IMR-90 (cell line): ENCODE measurements at regions not wholly inside any gene's neighbourhood (a gene's known extent, or its start where the extent isn't known, plus 50 kb on each side); places are given as distances from the start of the nearest gene placed in this dataset.

Source experiments
- ATAC-seq: fragments of 200-7000 bp; cut with Tn5 transposase; 2 replicates; pipeline ENCODE4 v1.9.1; 2020; ENCODE audit warnings: low read depth, mild to moderate bottlenecking, moderate library complexity
- BruUV-seq: library from RNA; stranded (reverse); fragments of 400-500 nt; replicated peaks from 2 replicates; lab custom pipeline; 2021; lab: Mats Ljungman, UMichigan
- CTCF ChIA-PET: fragments of 300-600 bp; formaldehyde crosslinking; extraction: SDS; loops from one replicate; lab custom pipeline; 2021; ENCODE audit warnings: antibody characterized with exemption; lab: Yijun Ruan, JAX
- POLR2A ChIA-PET: fragments of 300-600 bp; sonication (Branson Sonifier 250); formaldehyde crosslinking; loops from one replicate; lab custom pipeline; 2022; ENCODE audit warnings: antibody characterized with exemption; ENCODE audit not compliant: unreplicated experiment; lab: Charles Lee
- DNase-seq: peaks from one replicate; pipeline ENCODE4 v3.0.0; 2013
- H2AFZ ChIP-seq: replicated peaks from 2 replicates; pipeline ENCODE3; 2013; ENCODE audit warnings: low read length, mild to moderate bottlenecking; ENCODE audit not compliant: poor library complexity
- H2AK5ac ChIP-seq: 2 replicates; pipeline ENCODE4 v1.6.1; 2013; ENCODE audit warnings: low read depth, low read length, inconsistent platforms
- H2AK9ac ChIP-seq: replicated peaks from 2 replicates; pipeline ENCODE3; 2013; ENCODE audit warnings: mild to moderate bottlenecking, low read depth, low read length, moderate library complexity; ENCODE audit not compliant: poor library complexity
- H2BK120ac ChIP-seq: 2 replicates; pipeline ENCODE4 v1.6.1; 2013; ENCODE audit warnings: low read depth, low read length, inconsistent platforms
- H2BK15ac ChIP-seq: 3 replicates; pipeline ENCODE4 v1.6.1; 2013; ENCODE audit warnings: low read depth, low read length, inconsistent platforms
- H2BK20ac ChIP-seq: 2 replicates; pipeline ENCODE4 v1.6.1; 2013; ENCODE audit warnings: low read depth, mild to moderate bottlenecking, inconsistent platforms, low read length, moderate library complexity
- H2BK5ac ChIP-seq: 2 replicates; pipeline ENCODE4 v1.6.1; 2013; ENCODE audit warnings: mild to moderate bottlenecking, low read depth, low read length, inconsistent platforms; ENCODE audit not compliant: poor library complexity, severe bottlenecking
- H3K14ac ChIP-seq: replicated peaks from 2 replicates; pipeline ENCODE4 v1.6.1; 2013; ENCODE audit warnings: low read depth, low read length, inconsistent platforms
- H3K18ac ChIP-seq: 2 replicates; pipeline ENCODE4 v1.6.1; 2013; ENCODE audit warnings: low read depth, low read length, control low read depth
- H3K23ac ChIP-seq: 2 replicates; pipeline ENCODE4 v1.6.1; 2013; ENCODE audit warnings: low read depth, low read length, inconsistent platforms
- H3K27ac ChIP-seq: 2 replicates; pipeline ENCODE4 v1.5.1; 2013; ENCODE audit warnings: mild to moderate bottlenecking, control low read depth, low read length; ENCODE audit not compliant: insufficient read depth
- H3K27me3 ChIP-seq: 2 replicates; pipeline ENCODE4 v1.6.1; 2013; ENCODE audit warnings: low read length; ENCODE audit not compliant: control insufficient read depth, insufficient read depth
- H3K36me3 ChIP-seq: 2 replicates; pipeline ENCODE4 v1.6.1; 2013; ENCODE audit warnings: low read length, mixed read lengths; ENCODE audit not compliant: control insufficient read depth, insufficient read depth
- H3K4ac ChIP-seq: 2 replicates; pipeline ENCODE4 v1.6.1; 2013; ENCODE audit warnings: low read depth, low read length, inconsistent platforms
- H3K4me1 ChIP-seq: 2 replicates; pipeline ENCODE4 v1.6.1; 2013; ENCODE audit warnings: low read length, mixed read lengths; ENCODE audit not compliant: control insufficient read depth, insufficient read depth
- H3K4me2 ChIP-seq: 2 replicates; pipeline ENCODE4 v1.6.1; 2013; ENCODE audit warnings: low read depth, mild to moderate bottlenecking, control low read depth, low read length, moderate library complexity
- H3K4me3 ChIP-seq: 2 replicates; pipeline ENCODE4 v1.5.1; 2013; ENCODE audit warnings: low read depth, mild to moderate bottlenecking, control low read depth, low read length, moderate library complexity; ENCODE audit not compliant: insufficient read depth
- H3K56ac ChIP-seq: 2 replicates; pipeline ENCODE4 v1.6.1; 2013; ENCODE audit warnings: low read length, inconsistent platforms; ENCODE audit not compliant: insufficient read depth; ENCODE audit errors: extremely low read depth
- H3K79me1 ChIP-seq, 2 experiments: 2 replicates each; pipeline ENCODE4 v1.6.1; 2013; ENCODE audit warnings: low read length in 2 of 2, inconsistent platforms in 1 of 2, low read depth in 1 of 2
- H3K9ac ChIP-seq: 2 replicates; pipeline ENCODE4 v1.6.1; 2013; ENCODE audit warnings: low read depth, low read length, control low read depth
- H3K9me1 ChIP-seq: 2 replicates; pipeline ENCODE4 v1.6.1; 2013; ENCODE audit warnings: low read length, inconsistent platforms; ENCODE audit not compliant: insufficient read depth
- H3K9me3 ChIP-seq: 2 replicates; pipeline ENCODE4 v1.6.1; 2013; ENCODE audit warnings: low read length; ENCODE audit not compliant: control insufficient read depth, insufficient read depth
- H4K20me1 ChIP-seq: 2 replicates; pipeline ENCODE4 v1.6.1; 2013; ENCODE audit warnings: low read length, inconsistent platforms; ENCODE audit not compliant: insufficient read depth
- H4K5ac ChIP-seq: 2 replicates; pipeline ENCODE4 v1.6.1; 2013; ENCODE audit warnings: mild to moderate bottlenecking, low read depth, low read length, control low read depth
- H4K8ac ChIP-seq, 2 experiments: 2 replicates each; pipeline ENCODE4 v1.6.1; 2013; ENCODE audit warnings: low read depth in 2 of 2, low read length in 2 of 2, control low read depth in 1 of 2, inconsistent platforms in 1 of 2
- H4K91ac ChIP-seq: 2 replicates; pipeline ENCODE4 v1.6.1; 2013; ENCODE audit warnings: low read depth, low read length, inconsistent platforms; ENCODE audit not compliant: insufficient read depth
- CEBPB ChIP-seq: IDR thresholded peaks from 2 replicates; pipeline ENCODE4 v1.6.1; 2012; ENCODE audit warnings: low read depth, low read length, improper control_type of control experiment
- CTCF ChIP-seq: conservative IDR thresholded peaks from 2 replicates; pipeline ENCODE4 v1.5.1; 2012; ENCODE audit warnings: mild to moderate bottlenecking, low read depth, low read length, improper control_type of control experiment
- FOS ChIP-seq: fragments of 150-350 bp; IDR thresholded peaks from 2 replicates; pipeline ENCODE4 v1.6.1; 2016; ENCODE audit warnings: low read depth, low read length
- MAZ ChIP-seq: IDR thresholded peaks from 2 replicates; pipeline ENCODE4 v1.6.1; 2012; ENCODE audit warnings: low read depth, mild to moderate bottlenecking, low read length, improper control_type of control experiment, moderate library complexity, borderline replicate concordance
- MXI1 ChIP-seq: IDR thresholded peaks from 2 replicates; pipeline ENCODE4 v1.6.1; 2012; ENCODE audit warnings: low read depth, mild to moderate bottlenecking, low read length, moderate library complexity, borderline replicate concordance
- NFE2L2 ChIP-seq: fragments of 150-350 bp; IDR thresholded peaks from 2 replicates; pipeline ENCODE4 v1.6.1; 2016; ENCODE audit warnings: low read depth, mild to moderate bottlenecking, low read length
- POLR2A ChIP-seq: IDR thresholded peaks from 2 replicates; pipeline ENCODE4 v1.6.1; 2012; ENCODE audit warnings: mild to moderate bottlenecking, low read depth, low read length
- RAD21 ChIP-seq: IDR thresholded peaks from 2 replicates; pipeline ENCODE4 v1.6.1; 2012; ENCODE audit warnings: low read length, improper control_type of control experiment
- SMC3 ChIP-seq: fragments of 150-350 bp; IDR thresholded peaks from 2 replicates; pipeline ENCODE4 v1.6.1; 2016; ENCODE audit warnings: low read depth, mild to moderate bottlenecking, antibody characterized with exemption, low read length, moderate library complexity
- USF2 ChIP-seq: fragments of 150-350 bp; IDR thresholded peaks from 2 replicates; pipeline ENCODE4 v1.6.1; 2017; ENCODE audit warnings: mild to moderate bottlenecking, antibody characterized with exemption, low read length, low read depth
- WGBS, 2 experiments: methylation state at CpG; one replicate each; pipeline versions ENCODE4 v1.1.5 to v1.1.7; 2013; ENCODE audit warnings: missing lambda C conversion rate in 2 of 2; ENCODE audit not compliant: insufficient read length in 1 of 2; ENCODE audit errors: extremely low coverage in 2 of 2; 5-methylcytosine and 5-hydroxymethylcytosine counted together
- dilution Hi-C: fragments of 300-500 bp; cut with HindIII; formaldehyde crosslinking; loops from one replicate; pipeline ENCODE4 v1.14.3; 2018; ENCODE audit warnings: low sequenced_read_pairs; ENCODE audit not compliant: unreplicated experiment
- in situ Hi-C: fragments of 300-500 bp; cut with MboI; formaldehyde crosslinking; loops from 3 replicates; pipeline ENCODE4 v1.14.3; 2019; ENCODE audit warnings: low sequenced_read_pairs, inconsistent platforms, mixed read lengths
- intact Hi-C: fragments of 100-400 bp; cut with micrococcal nuclease; formaldehyde crosslinking; loops from 2 replicates; pipeline ENCODE4 v1.10.0; 2022

GRCh38 chr5:117245130-117245529 lies 670.5 kb upstream of the SEMA6A start:
- Histone ChIP-seq H4K5ac (no peak overlapping the region), H3K56ac (no peak overlapping the region), H3K4me3 (no peak overlapping the region), H2AK5ac (no peak overlapping the region), H3K27me3 (no peaks in the 10 kb centered on the region), H3K9me1 (no peaks in the 10 kb centered on the region), H2AK9ac (no peak overlapping the region), H3K27ac (no peak overlapping the region), H3K14ac (no peak overlapping the region), H2BK120ac (no peak overlapping the region), H3K4me2 (no peak overlapping the region), H3K9me3 (peaks cover 12% of the 10 kb centered on the region), H3K9ac (no peak overlapping the region), H2BK5ac (no peak overlapping the region), H4K8ac (no peak overlapping the region), H3K18ac (no peak overlapping the region), H2BK15ac (no peak overlapping the region), H3K4ac (no peak overlapping the region), H3K79me1 (no peaks in the 10 kb centered on the region), H4K20me1 (no peaks in the 10 kb centered on the region), H2AFZ (no peak overlapping the region), H4K91ac (no peak overlapping the region), H3K4me1 (no peaks in the 10 kb centered on the region), H2BK20ac (no peak overlapping the region), H3K23ac (no peak overlapping the region), H3K36me3 (no peaks in the 10 kb centered on the region)
- ATAC-seq (no peak), DNase-seq (no peak)
- in situ Hi-C loops, result no loop called here
- no CpG with 5 or more reads among the region's 1 CpG for WGBS, 2 experiments
- intact Hi-C loops, result no loop called here
- TF ChIP-seq MXI1 (no peak), FOS (no peak), CTCF (no peak), RAD21 (no peak), MAZ (no peak), POLR2A (no peak), USF2 (no peak), CEBPB (no peak), SMC3 (no peak), NFE2L2 (no peak)
- POLR2A ChIA-PET, result no interaction called here
- CTCF ChIA-PET, result no interaction called here
- no TSS peak for BruUV-seq
- dilution Hi-C loops, result no loop called here
